ENCODE measurements at regions not wholly inside any gene's neighbourhood (a gene's known extent, or its start where the extent isn't known, plus 50 kb on each side); places are given as distances from the start of the nearest gene placed in this dataset.
"Not testable (repeated sequence)": the region's sequence is repeated elsewhere in the genome, so short reads cannot be mapped to it uniquely, and the experiment has no call there.

- H3K27ac Mint-ChIP-seq; H3K4me3 Mint-ChIP-seq; H3K9me3 Mint-ChIP-seq; ATAC-seq; DNase-seq (ENCODE audit: low spot score in 2 of 2); H3K36me3 Mint-ChIP-seq; H3K4me1 Mint-ChIP-seq: not testable (repeated sequence)
Measured at GRCh38 chrX:76924616-76925015, 497.1 kb downstream of the MAGEE1 start.

DNA sequence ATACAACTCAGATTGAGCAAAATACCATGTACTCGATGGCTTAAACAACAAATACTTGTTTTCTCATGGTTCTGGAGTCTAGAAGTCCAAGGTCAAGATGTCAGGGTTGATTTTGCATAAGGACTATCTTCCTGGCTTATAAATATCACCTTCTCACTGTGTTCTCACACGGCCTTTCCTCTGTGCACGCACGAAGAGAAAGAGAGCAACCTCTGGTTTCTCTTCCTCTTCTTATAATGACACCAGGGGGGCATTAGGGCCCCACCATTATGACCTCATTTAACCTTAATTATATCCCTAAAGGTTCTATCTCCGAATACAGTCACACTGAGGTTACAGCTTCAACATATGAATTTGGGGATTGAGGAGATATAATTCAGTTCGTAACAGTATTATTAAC lies 504.0 kb downstream of the MAGEE1 start:
- H3K4me3 Mint-ChIP-seq, result no peak overlapping the region
- no peaks in the 10 kb centered on the region for H3K4me1 Mint-ChIP-seq
- H3K9me3 Mint-ChIP-seq, result no peaks in the 10 kb centered on the region
- H3K36me3 Mint-ChIP-seq, result no peaks in the 10 kb centered on the region
- no peak for DNase-seq (ENCODE audit: low spot score in 2 of 2)
- ATAC-seq, result no peak
- H3K27ac Mint-ChIP-seq, result no peak overlapping the region

GRCh38 chrX:76957485-76957884 lies 489.7 kb upstream of the FGF16 start:
- no peak overlapping the region for H3K4me3 Mint-ChIP-seq
- no peak overlapping the region for H3K27ac Mint-ChIP-seq
- no peaks in the 10 kb centered on the region for H3K4me1 Mint-ChIP-seq
- DNase-seq (ENCODE audit: low spot score in 2 of 2) (no peak), ATAC-seq (no peak)
- H3K9me3 Mint-ChIP-seq, result peaks cover 4% of the 10 kb centered on the region
- H3K36me3 Mint-ChIP-seq, result no peaks in the 10 kb centered on the region

GRCh38 chrX:76971393-76972376 lies 475.5 kb upstream of the FGF16 start:
- Mint-ChIP-seq H3K27ac (no peak overlapping the region), H3K4me1 (no peaks in the 10 kb centered on the region), H3K36me3 (no peaks in the 10 kb centered on the region), H3K9me3 (no peaks in the 10 kb centered on the region), H3K4me3 (no peak overlapping the region)
- DNase-seq (ENCODE audit: low spot score in 2 of 2) (no peak), ATAC-seq (no peak)

GRCh38 chrX:76977452-76977851 lies 469.7 kb upstream of the FGF16 start:
- ATAC-seq (no peak), DNase-seq (ENCODE audit: low spot score in 2 of 2) (no peak)
- no peaks in the 10 kb centered on the region for H3K36me3 Mint-ChIP-seq
- no peak overlapping the region for H3K4me3 Mint-ChIP-seq
- H3K27ac Mint-ChIP-seq, result no peak overlapping the region
- no peaks in the 10 kb centered on the region for H3K4me1 Mint-ChIP-seq
- no peaks in the 10 kb centered on the region for H3K9me3 Mint-ChIP-seq

DNA sequence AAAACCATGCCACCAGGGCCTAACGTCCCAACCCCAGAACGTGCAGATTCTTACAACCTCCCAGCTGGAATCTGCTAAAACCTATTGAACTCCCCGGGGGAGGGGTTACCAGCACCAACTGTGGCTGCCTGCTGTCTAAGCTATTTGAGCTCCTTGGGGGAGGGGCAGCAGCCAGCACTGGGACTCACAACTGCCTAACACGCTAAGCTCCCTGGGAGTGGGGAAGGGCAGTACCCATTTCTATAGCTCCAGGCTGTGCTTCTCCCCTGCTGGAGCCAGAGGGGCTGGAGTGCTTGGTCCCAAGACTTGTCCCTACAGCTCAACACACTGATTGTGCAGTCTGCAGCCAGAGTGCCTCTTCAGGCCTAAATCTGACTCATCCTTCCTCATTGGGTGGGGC lies 459.8 kb upstream of the FGF16 start:
- H3K4me3 Mint-ChIP-seq, result no peak overlapping the region
- no peaks in the 10 kb centered on the region for H3K36me3 Mint-ChIP-seq
- no peaks in the 10 kb centered on the region for H3K4me1 Mint-ChIP-seq
- peaks cover 8% of the 10 kb centered on the region for H3K9me3 Mint-ChIP-seq
- DNase-seq (ENCODE audit: low spot score in 2 of 2), result no peak
- ATAC-seq, result no peak
- H3K27ac Mint-ChIP-seq, result no peak overlapping the region

- H3K9me3 Mint-ChIP-seq, result peaks cover 7% of the 10 kb centered on the region
- no peaks in the 10 kb centered on the region for H3K4me1 Mint-ChIP-seq
- H3K27ac Mint-ChIP-seq, result no peak overlapping the region
- DNase-seq (ENCODE audit: low spot score in 2 of 2) (no peak), ATAC-seq (no peak)
- H3K4me3 Mint-ChIP-seq, result no peak overlapping the region
- no peaks in the 10 kb centered on the region for H3K36me3 Mint-ChIP-seq
Measured at GRCh38 chrX:76996641-76997040, 450.5 kb upstream of the FGF16 start.

DNA sequence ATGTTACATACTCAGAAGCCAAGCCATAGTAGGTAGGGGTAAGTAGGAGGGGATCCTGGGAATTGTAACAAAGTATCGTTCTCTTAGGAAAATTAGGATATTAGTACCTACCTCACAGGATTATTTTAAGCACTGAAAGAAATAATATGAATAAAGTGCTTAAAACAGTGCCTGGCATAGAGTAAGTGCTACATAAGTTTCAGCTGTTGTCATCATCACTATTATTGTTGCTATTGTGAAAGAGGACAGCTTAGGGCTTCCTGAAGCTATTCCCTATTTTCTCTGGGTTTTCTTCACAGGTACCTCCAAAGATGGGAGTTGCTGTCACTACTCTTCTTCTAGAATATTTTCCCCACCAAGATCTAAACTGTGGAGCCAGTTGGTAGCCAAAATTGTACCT lies 443.7 kb upstream of the FGF16 start:
- no peak overlapping the region for H3K4me3 Mint-ChIP-seq
- H3K27ac Mint-ChIP-seq, result no peak overlapping the region

GRCh38 chrX:77003956-77004355 lies 443.2 kb upstream of the FGF16 start:
- DNase-seq (ENCODE audit: low spot score in 2 of 2) (peak in 1 of 2 donors; percentile 42), ATAC-seq (peak; percentile 91)
- no peak overlapping the region for H3K27ac Mint-ChIP-seq
- no peaks in the 10 kb centered on the region for H3K9me3 Mint-ChIP-seq
- no peak overlapping the region for H3K4me3 Mint-ChIP-seq
- no peaks in the 10 kb centered on the region for H3K36me3 Mint-ChIP-seq
- no peaks in the 10 kb centered on the region for H3K4me1 Mint-ChIP-seq

More for the DNA sequence above, 443.7 kb upstream of the FGF16 start:
- ATAC-seq (no peak), DNase-seq (ENCODE audit: low spot score in 2 of 2) (no peak)
- Mint-ChIP-seq H3K36me3 (no peaks in the 10 kb centered on the region), H3K4me1 (no peaks in the 10 kb centered on the region), H3K9me3 (no peaks in the 10 kb centered on the region)

DNA sequence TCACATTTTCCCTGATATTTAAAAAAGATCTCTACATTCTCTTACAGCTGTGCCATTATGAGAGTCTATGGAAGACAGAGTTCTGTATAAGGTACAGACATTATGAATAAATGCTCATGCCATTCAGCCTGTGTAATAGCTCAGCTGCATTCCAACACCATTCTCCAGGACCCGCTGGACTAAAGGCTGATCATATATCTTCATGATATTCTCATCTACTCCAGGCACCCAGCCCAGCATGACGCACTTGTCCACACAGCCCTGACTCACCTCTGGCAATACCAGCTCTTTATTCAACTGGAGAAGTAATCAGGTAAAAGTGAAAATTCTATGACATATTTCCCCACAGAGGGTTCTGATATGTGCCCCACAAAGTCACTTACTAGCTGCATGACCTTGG lies 437.5 kb upstream of the FGF16 start:
- H3K9me3 Mint-ChIP-seq, result no peaks in the 10 kb centered on the region
- DNase-seq (ENCODE audit: low spot score in 2 of 2), result no peak
- no peaks in the 10 kb centered on the region for H3K36me3 Mint-ChIP-seq

GRCh38 chrX:77014377-77015372 lies 432.5 kb upstream of the FGF16 start:
- no peak overlapping the region for H3K27ac Mint-ChIP-seq
- DNase-seq (ENCODE audit: low spot score in 2 of 2) (no peak), ATAC-seq (no peak)
- H3K4me3 Mint-ChIP-seq, result no peak overlapping the region
- H3K36me3 Mint-ChIP-seq, result no peaks in the 10 kb centered on the region
- H3K9me3 Mint-ChIP-seq, result no peaks in the 10 kb centered on the region
- H3K4me1 Mint-ChIP-seq, result no peaks in the 10 kb centered on the region

More for the DNA sequence above, 437.5 kb upstream of the FGF16 start:
- Mint-ChIP-seq H3K27ac (no peak overlapping the region), H3K4me1 (no peaks in the 10 kb centered on the region), H3K4me3 (no peak overlapping the region)
- ATAC-seq, result no peak

GRCh38 chrX:77017093-77017492 lies 430.1 kb upstream of the FGF16 start:
- no peak overlapping the region for H3K27ac Mint-ChIP-seq
- DNase-seq (ENCODE audit: low spot score in 2 of 2) (no peak), ATAC-seq (no peak)
- H3K4me1 Mint-ChIP-seq, result no peaks in the 10 kb centered on the region
- no peaks in the 10 kb centered on the region for H3K36me3 Mint-ChIP-seq
- H3K4me3 Mint-ChIP-seq, result no peak overlapping the region
- H3K9me3 Mint-ChIP-seq, result no peaks in the 10 kb centered on the region

DNA sequence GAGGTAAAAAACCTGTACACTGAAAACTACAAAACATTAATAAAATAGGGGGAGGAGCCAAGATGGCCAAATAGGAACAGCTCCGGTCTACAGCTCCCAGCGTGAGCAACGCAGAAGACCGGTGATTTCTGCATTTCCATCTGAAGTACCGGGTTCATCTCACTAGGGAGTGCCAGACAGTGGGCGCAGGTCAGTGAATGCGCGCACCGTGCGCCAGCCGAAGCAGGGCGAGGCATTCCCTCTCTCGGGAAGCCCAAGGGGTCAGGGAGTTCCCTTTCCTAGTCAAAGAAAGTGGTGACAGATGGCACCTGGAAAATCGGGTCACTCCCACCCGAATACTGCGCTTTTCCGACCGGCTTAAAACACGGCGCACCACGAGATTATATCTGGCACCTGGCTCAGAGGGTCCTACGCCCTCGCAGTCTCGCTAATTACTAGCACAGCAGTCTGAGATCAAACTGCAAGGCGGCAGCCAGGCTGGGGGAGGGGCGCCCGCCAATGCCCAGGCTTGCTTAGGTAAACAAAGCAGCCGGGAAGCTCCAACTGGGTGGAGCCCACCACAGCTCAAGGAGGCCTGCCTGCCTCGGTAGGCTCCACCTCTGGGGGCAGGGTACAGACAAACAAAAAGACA lies 400.9 kb upstream of the FGF16 start:
- H3K4me1 Mint-ChIP-seq; H3K4me3 Mint-ChIP-seq; ATAC-seq; DNase-seq (ENCODE audit: low spot score in 2 of 2); H3K9me3 Mint-ChIP-seq; H3K36me3 Mint-ChIP-seq; H3K27ac Mint-ChIP-seq: not testable (repeated sequence)

- H3K9me3 Mint-ChIP-seq, result peaks cover 3% of the 10 kb centered on the region
- no peak overlapping the region for H3K27ac Mint-ChIP-seq
- H3K36me3 Mint-ChIP-seq, result no peaks in the 10 kb centered on the region
- no peaks in the 10 kb centered on the region for H3K4me1 Mint-ChIP-seq
- no peak for DNase-seq (ENCODE audit: low spot score in 2 of 2)
- H3K4me3 Mint-ChIP-seq, result no peak overlapping the region
- no peak for ATAC-seq
Measured at GRCh38 chrX:77060572-77060971, 386.6 kb upstream of the FGF16 start.

DNA sequence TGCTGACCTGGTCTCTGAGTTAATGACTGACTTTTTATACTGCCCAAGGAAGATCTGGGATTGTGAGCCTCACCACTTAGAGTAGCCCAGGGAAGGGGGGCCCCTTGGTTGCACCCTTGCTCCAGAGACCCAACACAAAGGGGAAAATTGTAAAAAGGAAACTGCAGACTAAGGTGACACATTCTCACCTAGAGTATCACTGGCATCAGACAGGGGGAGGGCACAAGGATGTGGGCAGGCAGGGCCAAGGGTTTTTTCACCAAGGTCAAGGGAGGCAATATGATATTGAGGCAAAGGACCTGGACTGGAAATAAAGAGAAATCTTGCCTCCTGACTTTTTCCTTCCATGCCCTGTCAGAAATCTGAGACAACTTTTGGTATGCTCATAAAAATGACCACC lies 386.2 kb upstream of the FGF16 start:
- no peaks in the 10 kb centered on the region for H3K36me3 Mint-ChIP-seq
- ATAC-seq, result no peak
- H3K27ac Mint-ChIP-seq, result no peak overlapping the region
- peaks cover under 1% of the 10 kb centered on the region for H3K9me3 Mint-ChIP-seq
- H3K4me1 Mint-ChIP-seq, result no peaks in the 10 kb centered on the region
- H3K4me3 Mint-ChIP-seq, result no peak overlapping the region
- DNase-seq (ENCODE audit: low spot score in 2 of 2), result no peak
